Keratinocyte (primary cell): ENCODE measurements at regions not wholly inside any gene's neighbourhood (a gene's known extent, or its start where the extent isn't known, plus 50 kb on each side); places are given as distances from the start of the nearest gene placed in this dataset.
A peak's percentile ranks its signal among the peaks of the same experiment; 100 is the strongest.

ENCODE experiments used
- DNase-seq: peaks from one replicate; pipeline ENCODE4 v3.0.0-alpha.2; 2011; ENCODE audit warnings: low read depth, missing footprints, low spot score
- FAIRE-seq: peaks from 2 replicates; lab custom pipeline; 2011; peaks lifted over from hg19 to GRCh38; lab: Jason Lieb, UNC
- H2AFZ ChIP-seq: 2 replicates; pipeline ENCODE4 v1.6.0; 2012; ENCODE audit warnings: low read length, control low read depth, inconsistent platforms; ENCODE audit not compliant: control insufficient read depth
- H3K27ac ChIP-seq: 2 replicates; pipeline ENCODE4 v1.5.1; 2011; ENCODE audit warnings: low read length; ENCODE audit not compliant: control insufficient read depth, insufficient read depth
- H3K27me3 ChIP-seq: 3 replicates; pipeline ENCODE4 v1.6.0; 2011; ENCODE audit warnings: low read length; ENCODE audit not compliant: control insufficient read depth, insufficient read depth; ENCODE audit errors: extremely low read depth
- H3K36me3 ChIP-seq, 2 experiments: 2 replicates in 1 of 2; 3 replicates in 1 of 2; pipeline ENCODE4 v1.5.1; 2011; ENCODE audit warnings: low read length in 2 of 2, mild to moderate bottlenecking in 1 of 2; ENCODE audit not compliant: control insufficient read depth in 2 of 2, insufficient read depth in 2 of 2; ENCODE audit errors: extremely low read depth in 1 of 2
- H3K4me1 ChIP-seq: 3 replicates; pipeline ENCODE4 v1.5.1; 2011; ENCODE audit warnings: low read length; ENCODE audit not compliant: control insufficient read depth, insufficient read depth; ENCODE audit errors: extremely low read depth
- H3K4me2 ChIP-seq: 3 replicates; pipeline ENCODE4 v1.6.0; 2011; ENCODE audit warnings: low read depth, low read length; ENCODE audit not compliant: control insufficient read depth, insufficient read depth; ENCODE audit errors: extremely low read depth
- H3K4me3 ChIP-seq, 3 experiments: fragments of 200-600 bp in 1 of 3; sonication (generic) in 1 of 3; 2 replicates in 2 of 3; 3 replicates in 1 of 3; pipeline ENCODE4 v1.5.1; 2011 to 2016; ENCODE audit warnings: low read length in 3 of 3, mild to moderate bottlenecking in 3 of 3, control low read depth in 2 of 3, inconsistent platforms in 1 of 3, low read depth in 1 of 3, mixed read lengths in 1 of 3, mixed run types in 1 of 3, moderate library complexity in 1 of 3; ENCODE audit not compliant: control insufficient read depth in 2 of 3, insufficient read depth in 2 of 3; ENCODE audit errors: extremely low read depth in 1 of 3
- H3K79me2 ChIP-seq: 2 replicates; pipeline ENCODE4 v1.6.0; 2012; ENCODE audit warnings: low read length; ENCODE audit not compliant: control insufficient read depth, insufficient read depth
- H3K9ac ChIP-seq: 3 replicates; pipeline ENCODE4 v1.6.0; 2011; ENCODE audit warnings: low read length; ENCODE audit not compliant: control insufficient read depth, insufficient read depth; ENCODE audit errors: extremely low read depth
- H3K9me1 ChIP-seq: 3 replicates; pipeline ENCODE4 v1.6.0; 2011; ENCODE audit warnings: low read length; ENCODE audit not compliant: control insufficient read depth, insufficient read depth; ENCODE audit errors: extremely low read depth
- H3K9me3 ChIP-seq: 2 replicates; pipeline ENCODE4 v1.5.1; 2012; ENCODE audit warnings: low read depth, low read length; ENCODE audit not compliant: control insufficient read depth
- H4K20me1 ChIP-seq: 3 replicates; pipeline ENCODE4 v1.6.0; 2011; ENCODE audit warnings: low read length; ENCODE audit not compliant: control insufficient read depth, insufficient read depth; ENCODE audit errors: extremely low read depth
- EZH2 ChIP-seq: IDR thresholded peaks from one replicate; pipeline ENCODE4 v1.6.1; 2012; ENCODE audit warnings: inconsistent platforms, mild to moderate bottlenecking, low read length, moderate library complexity
- dilution Hi-C: fragments of 300-500 bp; cut with MboI; formaldehyde crosslinking; loops from one replicate; pipeline ENCODE4 v1.7.0; 2020; ENCODE audit warnings: low sequenced_read_pairs; ENCODE audit not compliant: extremely low pct_ligation_motif_present
- TF ChIP-seq, protein P1 (sequence below), 3 experiments: IDR thresholded peaks in 1 of 3; conservative IDR thresholded peaks in 1 of 3; optimal IDR thresholded peaks in 1 of 3; 2 replicates in 2 of 3; 3 replicates in 1 of 3; pipeline versions ENCODE3 to v1.5.1; 2011; ENCODE audit warnings: low read length in 3 of 3, mild to moderate bottlenecking in 3 of 3, moderate library complexity in 2 of 3, control low read depth in 1 of 3, inconsistent platforms in 1 of 3; ENCODE audit not compliant: insufficient read depth in 2 of 3; ENCODE audit errors: extremely low read depth in 1 of 3

GRCh38 chr1:218537122-218537913 lies 192.2 kb downstream of the TGFB2 start:
- H3K27ac ChIP-seq, result peak overlapping the region; percentile 25
- no peak for DNase-seq

DNA sequence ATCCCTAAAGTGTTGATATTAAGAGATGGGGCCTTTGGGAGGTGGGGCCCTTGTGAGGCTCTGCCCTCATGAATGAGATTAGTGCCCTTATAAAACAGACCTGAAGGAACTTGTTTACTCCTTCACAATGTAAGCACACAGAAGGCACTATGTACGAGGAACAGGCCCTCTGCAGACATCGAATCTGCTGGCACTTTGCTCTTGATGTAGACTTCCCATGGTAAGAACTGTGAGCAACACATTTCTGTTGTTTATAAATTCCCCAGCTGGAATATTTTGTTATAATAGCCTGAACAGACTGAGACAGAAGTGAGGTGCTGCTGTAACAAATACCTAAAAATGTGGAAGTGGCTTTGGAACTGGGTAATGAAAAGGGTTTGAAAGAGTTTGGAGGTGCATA lies 193.2 kb downstream of the TGFB2 start:
- FAIRE-seq, result peak; percentile 71
- no peak overlapping the region for H3K27ac ChIP-seq
- no peak overlapping the region for H2AFZ ChIP-seq

More at GRCh38 chr1:218537122-218537913, 192.2 kb downstream of the TGFB2 start:
- Histone ChIP-seq H4K20me1 (no peaks in the 10 kb centered on the region), H3K79me2 (no peaks in the 10 kb centered on the region), H3K27me3 (no peaks in the 10 kb centered on the region), H3K9ac (peak overlapping the region; percentile 9), H3K9me3 (no peaks in the 10 kb centered on the region), H3K4me2 (peak overlapping the region; percentile 60), H3K4me1 (peaks cover 17% of the 10 kb centered on the region), H3K36me3 (no peaks in the 10 kb centered on the region), H3K9me1 (no peaks in the 10 kb centered on the region), H2AFZ (no peak overlapping the region), H3K4me3 (no peak overlapping the region)
- TF ChIP-seq, protein P1, sequence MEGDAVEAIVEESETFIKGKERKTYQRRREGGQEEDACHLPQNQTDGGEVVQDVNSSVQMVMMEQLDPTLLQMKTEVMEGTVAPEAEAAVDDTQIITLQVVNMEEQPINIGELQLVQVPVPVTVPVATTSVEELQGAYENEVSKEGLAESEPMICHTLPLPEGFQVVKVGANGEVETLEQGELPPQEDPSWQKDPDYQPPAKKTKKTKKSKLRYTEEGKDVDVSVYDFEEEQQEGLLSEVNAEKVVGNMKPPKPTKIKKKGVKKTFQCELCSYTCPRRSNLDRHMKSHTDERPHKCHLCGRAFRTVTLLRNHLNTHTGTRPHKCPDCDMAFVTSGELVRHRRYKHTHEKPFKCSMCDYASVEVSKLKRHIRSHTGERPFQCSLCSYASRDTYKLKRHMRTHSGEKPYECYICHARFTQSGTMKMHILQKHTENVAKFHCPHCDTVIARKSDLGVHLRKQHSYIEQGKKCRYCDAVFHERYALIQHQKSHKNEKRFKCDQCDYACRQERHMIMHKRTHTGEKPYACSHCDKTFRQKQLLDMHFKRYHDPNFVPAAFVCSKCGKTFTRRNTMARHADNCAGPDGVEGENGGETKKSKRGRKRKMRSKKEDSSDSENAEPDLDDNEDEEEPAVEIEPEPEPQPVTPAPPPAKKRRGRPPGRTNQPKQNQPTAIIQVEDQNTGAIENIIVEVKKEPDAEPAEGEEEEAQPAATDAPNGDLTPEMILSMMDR (optimal IDR thresholded peaks at IDR 0.05 in 1 of 3, IDR thresholded peaks at IDR 0.05 in 1 of 3, conservative IDR thresholded peaks at IDR 0.05 in 1 of 3; ENCODE audit: extremely low read depth in 1 of 3, insufficient read depth in 2 of 3, low read length in 3 of 3), result no peak
- peak; percentile 17 for FAIRE-seq
- dilution Hi-C loops, result no loop called here

More for the DNA sequence above, 193.2 kb downstream of the TGFB2 start:
- TF ChIP-seq EZH2, result no peak
- TF ChIP-seq, protein P1 (optimal IDR thresholded peaks at IDR 0.05 in 1 of 3, IDR thresholded peaks at IDR 0.05 in 1 of 3, conservative IDR thresholded peaks at IDR 0.05 in 1 of 3; ENCODE audit: extremely low read depth in 1 of 3, insufficient read depth in 2 of 3, low read length in 3 of 3), result no peak
- Histone ChIP-seq H3K9me3 (no peaks in the 10 kb centered on the region), H3K9ac (no peak overlapping the region), H3K27me3 (no peaks in the 10 kb centered on the region), H3K9me1 (no peaks in the 10 kb centered on the region), H3K36me3 (no peaks in the 10 kb centered on the region), H3K4me2 (no peak overlapping the region), H3K4me1 (peaks cover 17% of the 10 kb centered on the region), H3K4me3 (no peak overlapping the region), H3K79me2 (no peaks in the 10 kb centered on the region), H4K20me1 (no peaks in the 10 kb centered on the region)
- dilution Hi-C loops, result no loop called here
- DNase-seq, result no peak
